ENCODE measurements at regions not wholly inside any gene's neighbourhood (a gene's known extent, or its start where the extent isn't known, plus 50 kb on each side); places are given as distances from the start of the nearest gene placed in this dataset.
"Not testable (repeated sequence)": the region's sequence is repeated elsewhere in the genome, so short reads cannot be mapped to it uniquely, and the experiment has no call there.

GRCh38 chr5:97234380-97234779, 51.3 kb upstream of the RIOK2 start:
- not testable (repeated sequence) for H3K27me3 ChIP-seq (ENCODE audit: control insufficient read depth in 4 of 4, insufficient read depth in 4 of 4, low read length in 3 of 4); H3K4me1 ChIP-seq (ENCODE audit: control insufficient read depth in 4 of 4, insufficient read depth in 4 of 4, low read length in 3 of 4); H3K9ac ChIP-seq (ENCODE audit: low read depth in 1 of 2, low read length in 2 of 2); H3K27ac ChIP-seq (ENCODE audit: low read depth in 1 of 2, low read length in 2 of 2); DNase-seq (ENCODE audit: low spot score); H3K9me3 ChIP-seq (ENCODE audit: control insufficient read depth in 4 of 4, low read length in 3 of 4); H3K36me3 ChIP-seq (ENCODE audit: control insufficient read depth in 4 of 4, insufficient read depth in 3 of 4, low read depth in 1 of 4, low read length in 3 of 4); H3K4me3 ChIP-seq (ENCODE audit: low read depth in 1 of 3, low read length in 3 of 3)
- WGBS, result 99% methylated on average over 1 of the region's 1 CpG

- Histone ChIP-seq H3K36me3 (ENCODE audit: control insufficient read depth in 4 of 4, insufficient read depth in 3 of 4, low read depth in 1 of 4, low read length in 3 of 4) (no peaks in the 10 kb centered on the region), H3K4me1 (ENCODE audit: control insufficient read depth in 4 of 4, insufficient read depth in 4 of 4, low read length in 3 of 4) (no peaks in the 10 kb centered on the region), H3K27me3 (ENCODE audit: control insufficient read depth in 4 of 4, insufficient read depth in 4 of 4, low read length in 3 of 4) (no peaks in the 10 kb centered on the region), H3K4me3 (ENCODE audit: low read depth in 1 of 3, low read length in 3 of 3) (no peak overlapping the region), H3K9me3 (ENCODE audit: control insufficient read depth in 4 of 4, low read length in 3 of 4) (no peaks in the 10 kb centered on the region), H3K27ac (ENCODE audit: low read depth in 1 of 2, low read length in 2 of 2) (no peak overlapping the region), H3K9ac (ENCODE audit: low read depth in 1 of 2, low read length in 2 of 2) (no peak overlapping the region)
- 78% methylated on average over 3 of the region's 3 CpGs for WGBS
- DNase-seq (ENCODE audit: low spot score), result no peak
- TF ChIP-seq HNF4A (conservative IDR thresholded peaks at IDR 0.05) (no peak), TAF1 (conservative IDR thresholded peaks at IDR 0.05) (no peak), ATF3 (IDR thresholded peaks at IDR 0.05) (no peak), HNF4G (IDR thresholded peaks at IDR 0.05) (no peak), SP1 (IDR thresholded peaks at IDR 0.05) (no peak), RXRA (IDR thresholded peaks at IDR 0.05) (no peak), NR2F2 (IDR thresholded peaks at IDR 0.05) (no peak), REST (IDR thresholded peaks at IDR 0.05) (no peak), YY1 (IDR thresholded peaks at IDR 0.05) (no peak), CTCF (IDR thresholded peaks at IDR 0.05; ENCODE audit: low read depth, low read length, missing input control) (no peak), FOXA1 (IDR thresholded peaks at IDR 0.05) (no peak), MAX (IDR thresholded peaks at IDR 0.05) (no peak), EGR1 (IDR thresholded peaks at IDR 0.05; ENCODE audit: low read depth in 2 of 2) (no peak), FOXA2 (IDR thresholded peaks at IDR 0.05) (no peak), JUND (IDR thresholded peaks at IDR 0.05) (no peak), RAD21 (IDR thresholded peaks at IDR 0.05) (no peak), GABPA (IDR thresholded peaks at IDR 0.05 in 1 of 2, conservative IDR thresholded peaks at IDR 0.05 in 1 of 2) (no peak)
Measured at GRCh38 chr5:97242341-97242740, 59.3 kb upstream of the RIOK2 start.

Data from liver (tissue), 8 donors.